GM21576 (cell line): ENCODE measurements at regions not wholly inside any gene's neighbourhood (a gene's known extent, or its start where the extent isn't known, plus 50 kb on each side); places are given as distances from the start of the nearest gene placed in this dataset.
A peak's percentile ranks its signal among the peaks of the same experiment; 100 is the strongest.
"Not testable (repeated sequence)": the region's sequence is repeated elsewhere in the genome, so short reads cannot be mapped to it uniquely, and the experiment has no call there.

Experiments
- ATAC-seq: cut with Tn5 transposase; IDR thresholded peaks from one replicate; pipeline ENCODE4 v1.9.1; 2021; ENCODE audit warnings: mild to moderate bottlenecking, moderate library complexity; ENCODE audit not compliant: unreplicated experiment

GRCh38 chr10:62496925-62497324 is 122.8 kb downstream of the ZNF365 start:
- no peak for ATAC-seq

- no peak for ATAC-seq
Measured at GRCh38 chr10:62498271-62498670, 124.1 kb downstream of the ZNF365 start.

- ATAC-seq: not testable (repeated sequence)
Measured at GRCh38 chr10:62500116-62500515, 125.9 kb downstream of the ZNF365 start.

- no peak for ATAC-seq
Measured at GRCh38 chr10:62501547-62501946, 127.4 kb downstream of the ZNF365 start.

- no peak for ATAC-seq
Measured at GRCh38 chr10:62502995-62503613, 128.9 kb downstream of the ZNF365 start.

- ATAC-seq: no peak
Measured at GRCh38 chr10:62503872-62504271, 129.7 kb downstream of the ZNF365 start.

GRCh38 chr10:62506371-62506770 is 132.2 kb downstream of the ZNF365 start:
- ATAC-seq: no peak

- ATAC-seq: peak; percentile 16
Measured at GRCh38 chr10:62511238-62511637, 137.1 kb downstream of the ZNF365 start.

- peak; percentile 87 for ATAC-seq
Measured at GRCh38 chr10:62511656-62512055, 137.5 kb downstream of the ZNF365 start.

GRCh38 chr10:62512732-62513475 is 138.7 kb downstream of the ZNF365 start:
- ATAC-seq: no peak

- ATAC-seq: no peak
Measured at GRCh38 chr10:62514079-62514693, 140.0 kb downstream of the ZNF365 start.

GRCh38 chr10:62517252-62517651 is 143.1 kb downstream of the ZNF365 start:
- ATAC-seq: no peak

- ATAC-seq: peak; percentile 41
Measured at GRCh38 chr10:62527019-62527827, 153.1 kb downstream of the ZNF365 start.

- peak; percentile 95 for ATAC-seq
Measured at GRCh38 chr10:62528441-62528840, 154.3 kb downstream of the ZNF365 start.

GRCh38 chr10:62529396-62529795 is 155.2 kb downstream of the ZNF365 start:
- no peak for ATAC-seq

- ATAC-seq: no peak
Measured at GRCh38 chr10:62534031-62534430, 159.9 kb downstream of the ZNF365 start.

GRCh38 chr10:62538606-62539005 is 164.4 kb downstream of the ZNF365 start:
- no peak for ATAC-seq

- ATAC-seq: peak; percentile 81
Measured at GRCh38 chr10:62540389-62540788, 166.2 kb downstream of the ZNF365 start.

GRCh38 chr10:62541811-62542210 is 167.6 kb downstream of the ZNF365 start:
- ATAC-seq: no peak

GRCh38 chr10:62543571-62544355 is 169.6 kb downstream of the ZNF365 start:
- ATAC-seq: no peak
